ENCODE measurements at regions not wholly inside any gene's neighbourhood (a gene's known extent, or its start where the extent isn't known, plus 50 kb on each side); places are given as distances from the start of the nearest gene placed in this dataset.
"Not testable (repeated sequence)": the region's sequence is repeated elsewhere in the genome, so short reads cannot be mapped to it uniquely, and the experiment has no call there.

- TF ChIP-seq CTCF (IDR thresholded peaks at IDR 0.05; ENCODE audit: partially characterized antibody, unreplicated experiment): no peak
- peaks cover 8% of the 10 kb centered on the region for H3K9me3 Mint-ChIP-seq (ENCODE audit: unreplicated experiment)
- DNase-seq: no peak
- no peak overlapping the region for H3K4me3 Mint-ChIP-seq (ENCODE audit: unreplicated experiment)
- H3K27me3 Mint-ChIP-seq (ENCODE audit: unreplicated experiment): peaks cover 9% of the 10 kb centered on the region
- H3K36me3 Mint-ChIP-seq (ENCODE audit: unreplicated experiment): peaks cover 5% of the 10 kb centered on the region
- H3K27ac Mint-ChIP-seq (ENCODE audit: unreplicated experiment): no peak overlapping the region
- peaks cover 11% of the 10 kb centered on the region for H3K4me1 Mint-ChIP-seq (ENCODE audit: low read depth, unreplicated experiment)
Observed at GRCh38 chr13:24616514-24616913, 63.7 kb upstream of the ATP12A start.

GRCh38 chr13:24617256-24618010, 62.8 kb upstream of the ATP12A start:
- no peak for TF ChIP-seq CTCF (IDR thresholded peaks at IDR 0.05; ENCODE audit: partially characterized antibody, unreplicated experiment)
- Mint-ChIP-seq H3K9me3 (ENCODE audit: unreplicated experiment) (peaks cover 8% of the 10 kb centered on the region), H3K36me3 (ENCODE audit: unreplicated experiment) (peaks cover 5% of the 10 kb centered on the region), H3K4me1 (ENCODE audit: low read depth, unreplicated experiment) (peaks cover 11% of the 10 kb centered on the region), H3K27me3 (ENCODE audit: unreplicated experiment) (peaks cover 5% of the 10 kb centered on the region), H3K4me3 (ENCODE audit: unreplicated experiment) (no peak overlapping the region), H3K27ac (ENCODE audit: unreplicated experiment) (no peak overlapping the region)
- no peak for DNase-seq

GRCh38 chr13:24618011-24618955, 61.9 kb upstream of the ATP12A start:
- H3K9me3 Mint-ChIP-seq (ENCODE audit: unreplicated experiment): peaks cover 8% of the 10 kb centered on the region
- H3K27ac Mint-ChIP-seq (ENCODE audit: unreplicated experiment): no peak overlapping the region
- H3K27me3 Mint-ChIP-seq (ENCODE audit: unreplicated experiment): peaks cover 5% of the 10 kb centered on the region

GRCh38 chr13:24619282-24619681, 60.9 kb upstream of the ATP12A start:
- no peak overlapping the region for H3K4me3 Mint-ChIP-seq (ENCODE audit: unreplicated experiment)
- no peak for DNase-seq
- H3K36me3 Mint-ChIP-seq (ENCODE audit: unreplicated experiment): peaks cover 5% of the 10 kb centered on the region
- peaks cover 11% of the 10 kb centered on the region for H3K4me1 Mint-ChIP-seq (ENCODE audit: low read depth, unreplicated experiment)
- no peak for TF ChIP-seq CTCF (IDR thresholded peaks at IDR 0.05; ENCODE audit: partially characterized antibody, unreplicated experiment)
- H3K27me3 Mint-ChIP-seq (ENCODE audit: unreplicated experiment): peaks cover 5% of the 10 kb centered on the region
- H3K27ac Mint-ChIP-seq (ENCODE audit: unreplicated experiment): no peak overlapping the region
- H3K9me3 Mint-ChIP-seq (ENCODE audit: unreplicated experiment): peaks cover 8% of the 10 kb centered on the region

More at GRCh38 chr13:24618011-24618955, 61.9 kb upstream of the ATP12A start:
- Mint-ChIP-seq H3K4me1 (ENCODE audit: low read depth, unreplicated experiment) (peaks cover 11% of the 10 kb centered on the region), H3K36me3 (ENCODE audit: unreplicated experiment) (peaks cover 5% of the 10 kb centered on the region), H3K4me3 (ENCODE audit: unreplicated experiment) (no peak overlapping the region)
- no peak for DNase-seq
- TF ChIP-seq CTCF (IDR thresholded peaks at IDR 0.05; ENCODE audit: partially characterized antibody, unreplicated experiment): no peak

GRCh38 chr13:24622481-24623148, 57.6 kb upstream of the ATP12A start:
- H3K4me1 Mint-ChIP-seq (ENCODE audit: low read depth, unreplicated experiment); H3K27ac Mint-ChIP-seq (ENCODE audit: unreplicated experiment); H3K36me3 Mint-ChIP-seq (ENCODE audit: unreplicated experiment); H3K9me3 Mint-ChIP-seq (ENCODE audit: unreplicated experiment); H3K4me3 Mint-ChIP-seq (ENCODE audit: unreplicated experiment); H3K27me3 Mint-ChIP-seq (ENCODE audit: unreplicated experiment); DNase-seq: not testable (repeated sequence)
